Embryonic facial prominence (tissue), 1 donor: ENCODE measurements at regions not wholly inside any gene's neighbourhood (a gene's known extent, or its start where the extent isn't known, plus 50 kb on each side); places are given as distances from the start of the nearest gene placed in this dataset.
"Not testable (repeated sequence)": the region's sequence is repeated elsewhere in the genome, so short reads cannot be mapped to it uniquely, and the experiment has no call there.

ENCODE experiments used
- DNase-seq: peaks from one replicate; pipeline ENCODE4 v3.0.0-alpha.2; 2016; ENCODE audit errors: extremely low spot score

DNA sequence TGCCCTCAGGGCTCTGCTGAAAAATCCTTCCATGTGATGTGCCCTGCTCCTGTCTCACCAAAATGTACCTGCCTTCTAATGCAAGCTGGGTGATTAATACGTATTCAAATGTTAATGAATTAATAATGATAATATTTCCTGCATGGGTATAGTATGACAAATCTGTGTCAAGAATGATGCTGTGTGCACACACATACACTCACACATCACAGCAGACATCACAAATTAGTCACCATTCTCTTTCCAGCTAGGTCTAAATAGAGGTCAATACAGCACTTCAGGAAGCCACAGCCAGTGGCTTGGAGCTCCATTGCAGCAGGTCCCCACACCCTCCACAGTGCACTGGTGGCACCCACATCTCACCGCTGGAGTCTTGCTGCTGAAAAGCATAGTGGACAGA is 681.2 kb upstream of the NRP1 start:
- no peak for DNase-seq

DNA sequence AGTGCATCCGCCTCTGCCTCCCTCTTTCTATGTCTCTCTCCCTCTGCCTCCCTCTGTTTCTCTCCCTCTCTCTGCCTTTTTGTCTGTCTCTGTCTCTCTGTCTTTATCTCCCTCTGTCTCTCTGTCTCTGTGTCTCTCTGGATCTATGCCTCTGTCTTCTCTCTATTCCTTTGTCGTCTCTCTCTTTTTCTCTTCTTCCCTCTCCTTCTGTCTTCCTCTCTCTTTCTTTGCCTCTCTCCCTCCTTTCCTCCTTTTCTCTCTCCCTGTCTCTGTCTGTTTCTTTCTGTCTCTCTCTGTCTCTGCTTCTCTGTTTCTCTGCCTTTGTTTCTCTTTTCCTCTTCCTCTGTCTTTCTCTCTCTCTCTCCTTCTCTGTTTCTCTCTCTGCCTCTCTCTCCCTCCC is 678.8 kb upstream of the NRP1 start:
- DNase-seq = no peak

DNA sequence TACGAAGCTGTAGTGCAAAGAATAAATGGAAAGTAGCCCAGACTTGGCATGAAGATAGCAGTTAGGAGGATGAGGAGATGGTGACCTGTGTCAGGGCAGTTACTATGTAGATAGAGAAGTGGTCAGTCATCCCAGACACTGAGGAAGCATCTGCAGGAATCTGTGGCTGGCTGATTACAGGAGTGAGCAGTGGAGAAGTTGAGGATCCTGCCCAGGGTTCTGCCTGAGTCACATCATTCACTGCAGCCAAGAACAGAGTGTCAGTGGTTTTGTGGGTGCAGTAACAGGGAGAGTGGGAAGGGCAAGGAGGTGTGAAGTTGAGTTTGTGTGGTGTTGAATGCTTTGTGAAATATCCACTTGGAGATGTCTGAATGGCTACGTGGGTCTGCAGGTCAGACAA is 676.4 kb upstream of the NRP1 start:
- DNase-seq = no peak

DNA sequence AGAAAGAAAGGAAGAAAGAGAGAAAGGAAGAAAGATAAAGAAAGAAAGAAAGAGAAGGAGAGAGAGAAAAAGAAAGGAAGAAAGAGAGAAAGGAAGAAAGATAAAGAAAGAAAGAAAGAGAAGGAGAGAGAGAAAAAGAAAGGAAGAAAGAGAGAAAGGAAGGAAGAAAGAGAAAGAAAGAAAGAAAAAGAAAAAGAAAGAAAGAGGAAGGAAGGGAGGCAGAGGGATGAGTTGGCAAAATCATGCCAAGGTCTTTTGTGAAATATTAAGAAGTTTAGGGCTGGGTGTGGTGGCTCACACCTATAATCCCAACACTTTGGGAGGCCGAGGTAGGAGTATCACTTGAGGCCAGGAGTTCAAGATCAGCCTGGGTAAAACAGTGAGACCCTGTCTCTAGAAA is 675.8 kb upstream of the NRP1 start:
- DNase-seq = not testable (repeated sequence)

DNA sequence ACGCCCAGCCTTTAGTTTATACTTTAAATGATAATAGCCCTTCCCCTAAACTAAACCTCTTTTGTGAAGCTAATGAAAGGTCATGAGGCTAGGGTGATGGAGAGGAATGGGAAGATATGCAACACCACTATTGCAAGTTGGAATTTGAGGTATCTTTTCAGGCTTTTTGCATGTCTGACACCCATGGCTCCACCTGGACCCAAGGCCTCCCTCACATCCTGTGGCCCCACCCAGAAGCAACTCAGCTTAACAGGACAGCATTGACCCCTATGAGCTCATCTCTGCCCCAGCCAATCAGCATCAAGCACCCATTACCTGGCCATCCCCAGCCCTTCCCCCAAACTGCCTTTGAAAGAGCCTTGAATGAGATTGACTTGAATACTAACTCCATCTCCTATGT is 674.2 kb upstream of the NRP1 start:
- no peak for DNase-seq

DNA sequence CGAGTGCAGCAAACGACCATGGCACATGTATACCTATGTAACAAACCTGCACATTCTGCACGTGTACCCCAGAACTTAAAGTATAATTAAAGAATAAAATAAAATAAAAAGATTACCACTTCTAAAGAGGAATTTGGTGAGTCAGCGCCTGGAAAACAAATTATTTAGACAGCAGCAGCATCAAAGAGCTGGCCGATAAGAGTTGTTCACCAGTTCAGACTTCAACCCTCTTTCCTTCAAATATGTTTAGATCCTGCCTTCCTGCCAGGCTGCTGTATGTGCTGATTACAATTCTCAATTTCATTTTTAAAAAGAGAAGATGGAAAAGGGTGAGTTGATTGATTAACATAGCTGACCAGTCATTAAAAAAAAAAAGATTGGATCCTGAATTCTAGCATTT is 672.0 kb upstream of the NRP1 start:
- DNase-seq = no peak

DNA sequence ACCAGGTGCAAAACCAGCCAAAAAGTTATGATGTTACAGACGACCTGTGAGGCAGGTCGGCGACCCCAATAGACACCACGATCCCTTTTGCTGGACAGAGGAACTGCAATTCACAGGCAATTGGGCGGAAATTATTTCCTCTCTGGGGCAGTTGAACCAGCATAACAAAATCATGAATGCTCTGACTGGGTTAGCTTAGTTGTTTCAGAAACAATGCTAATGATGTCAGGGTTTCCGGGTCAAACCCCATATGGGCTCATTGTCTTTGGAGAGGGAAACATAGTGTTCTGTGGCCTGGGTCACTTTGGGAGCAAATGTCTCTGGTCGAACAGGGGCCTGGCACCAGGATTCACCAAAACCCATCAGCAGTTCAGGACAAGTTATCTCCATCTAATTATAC is 669.1 kb upstream of the NRP1 start:
- DNase-seq = no peak

DNA sequence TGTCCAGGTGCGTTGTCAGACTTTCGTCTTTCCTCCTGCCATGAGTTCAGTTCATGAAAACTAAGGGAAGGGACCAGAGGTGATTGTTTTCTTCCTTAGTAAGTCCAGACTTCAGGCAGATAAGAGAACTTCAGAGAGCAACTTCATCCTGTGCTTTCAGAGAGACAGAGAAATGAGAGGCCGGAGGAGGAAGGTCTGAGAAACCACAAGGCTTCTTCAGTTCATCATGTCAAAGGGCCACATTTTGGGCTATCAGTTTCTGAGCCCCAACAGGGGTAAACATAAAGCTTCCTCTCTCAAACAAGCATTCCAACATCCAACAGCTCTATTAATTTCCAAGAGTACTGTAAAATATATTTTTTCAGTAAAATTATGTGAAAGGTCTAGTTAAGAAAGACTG is 668.4 kb upstream of the NRP1 start:
- DNase-seq = no peak

DNA sequence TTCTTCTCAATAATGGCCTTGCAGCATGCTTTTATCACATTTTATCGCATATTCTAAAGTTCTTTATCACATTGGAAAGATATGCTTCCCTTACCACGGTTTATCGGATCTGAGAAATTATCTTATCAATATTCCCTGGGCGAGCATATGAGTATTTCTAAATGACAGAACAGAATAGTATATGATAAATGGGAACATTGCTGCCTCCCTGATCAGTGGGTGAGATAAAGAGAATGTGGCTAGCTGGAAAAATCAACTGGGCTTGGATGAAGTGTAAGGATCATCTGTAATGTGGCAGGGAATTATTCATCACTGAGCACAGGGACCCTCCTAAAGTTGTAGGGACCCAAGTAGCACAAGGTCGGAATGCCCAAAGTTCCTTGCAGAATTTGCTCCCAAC is 667.4 kb upstream of the NRP1 start:
- DNase-seq = no peak

DNA sequence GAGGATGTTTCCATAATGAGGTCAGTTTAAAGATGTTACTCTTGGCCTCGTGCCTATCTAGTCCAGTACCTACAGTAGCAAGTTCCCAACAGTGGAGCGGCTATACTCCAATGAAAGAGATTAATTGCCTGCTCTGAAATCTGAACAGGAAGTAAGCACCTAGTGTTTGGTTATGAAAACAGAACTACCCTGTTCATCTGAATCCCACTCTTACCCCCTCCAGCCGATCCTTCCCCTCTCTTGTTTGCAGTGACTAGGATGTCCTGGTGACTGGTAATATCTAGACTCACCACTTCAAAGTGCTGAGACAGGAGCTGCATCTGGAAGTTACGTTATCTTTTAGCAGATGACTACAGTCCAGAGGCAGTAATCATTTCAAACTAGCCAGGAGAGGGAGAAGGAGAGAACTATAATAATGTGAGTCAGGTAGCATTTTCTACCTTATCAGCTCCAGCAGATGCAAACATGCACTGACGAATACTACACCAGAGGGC is 666.7 kb upstream of the NRP1 start:
- DNase-seq = no peak

DNA sequence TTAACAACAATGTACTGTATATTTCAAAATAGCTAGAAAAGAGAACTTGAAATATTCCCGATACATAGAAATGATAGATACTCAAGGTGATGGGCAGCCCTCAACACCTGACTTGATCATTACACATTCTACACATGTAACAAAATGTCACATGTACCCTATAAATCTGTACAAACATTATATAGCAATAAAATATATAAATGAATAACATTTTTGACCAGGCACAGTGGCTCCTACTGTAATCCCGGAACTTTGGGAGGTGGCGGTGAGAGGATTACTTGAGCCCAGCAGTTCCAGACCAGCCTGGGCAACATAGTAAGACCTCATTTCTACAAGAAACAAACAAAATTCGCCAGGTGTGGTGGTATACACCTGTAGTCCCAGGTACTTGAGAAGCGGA is 659.5 kb upstream of the NRP1 start:
- no peak for DNase-seq

DNA sequence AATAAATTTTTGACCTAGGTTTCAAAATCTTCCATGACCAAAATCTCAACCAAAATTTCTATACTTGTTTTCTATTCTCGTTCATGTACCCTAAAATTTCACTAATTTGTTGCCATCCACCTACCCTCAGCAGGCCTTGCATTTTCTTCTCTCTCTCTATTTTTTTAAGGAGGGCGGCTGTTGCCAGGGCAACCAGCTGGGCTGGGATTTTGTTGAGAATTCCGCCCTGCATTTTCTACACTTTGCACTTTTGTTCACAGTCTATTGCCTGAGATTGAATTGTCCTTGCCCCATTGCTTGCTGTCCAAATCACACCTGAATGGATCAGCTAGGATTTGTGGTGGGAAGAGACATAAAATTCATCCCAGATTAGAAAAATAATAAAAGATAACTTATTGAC is 657.5 kb upstream of the NRP1 start:
- no peak for DNase-seq

DNA sequence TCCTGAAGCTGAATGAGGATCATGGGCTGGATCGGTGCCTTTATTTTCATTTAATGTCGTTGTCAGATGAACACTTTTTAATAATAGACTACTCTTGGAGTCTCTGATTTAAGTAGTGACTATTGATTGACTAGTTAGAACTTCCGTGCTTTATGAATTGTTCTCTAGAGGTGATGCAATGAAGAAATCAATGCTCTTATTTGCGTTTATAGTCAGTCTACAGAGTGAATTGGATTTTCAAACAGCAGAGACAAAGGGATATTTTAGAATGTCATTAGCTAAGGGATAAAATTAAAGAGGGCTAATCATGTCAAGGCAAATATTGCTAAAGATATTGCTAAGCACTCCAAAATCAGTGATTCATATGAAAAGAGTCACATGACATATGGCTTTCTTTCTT is 652.0 kb upstream of the NRP1 start:
- no peak for DNase-seq

DNA sequence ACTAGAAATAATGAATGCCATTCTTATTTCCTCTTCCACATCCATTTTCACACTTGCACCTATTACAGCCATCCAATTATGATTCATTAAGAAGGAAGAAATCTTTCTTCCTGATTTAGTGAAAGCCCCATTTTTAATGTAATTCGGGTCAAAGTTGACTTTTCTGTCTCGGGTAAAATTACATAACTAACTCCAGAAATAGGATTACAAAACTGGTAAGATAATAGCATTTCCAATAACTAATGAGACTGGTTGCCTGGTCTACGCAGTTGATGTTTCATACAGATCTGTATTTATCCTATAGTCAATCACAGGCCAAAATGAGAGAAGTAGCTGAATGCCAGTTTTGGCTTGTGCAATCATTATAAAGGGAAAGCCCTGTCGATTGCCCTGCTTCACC is 651.5 kb upstream of the NRP1 start:
- no peak for DNase-seq

DNA sequence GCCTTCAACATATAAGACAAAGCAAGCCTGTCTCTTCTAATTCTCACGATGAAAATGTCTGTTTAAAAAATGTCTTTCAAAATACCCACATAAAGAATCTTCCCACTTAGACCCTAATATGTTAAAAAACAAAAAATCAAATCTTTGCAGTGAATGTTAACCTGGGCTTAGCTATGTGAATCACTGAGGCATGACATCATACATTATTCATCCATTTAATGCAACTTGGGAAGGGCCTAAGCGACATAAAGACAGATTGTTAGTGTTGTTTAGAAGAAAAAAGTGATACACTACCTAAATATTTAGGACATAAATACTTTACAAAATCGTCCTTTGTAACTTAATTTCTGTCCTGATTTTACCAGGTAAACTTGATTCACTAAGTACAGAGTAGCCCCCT is 648.5 kb upstream of the NRP1 start:
- no peak for DNase-seq

DNA sequence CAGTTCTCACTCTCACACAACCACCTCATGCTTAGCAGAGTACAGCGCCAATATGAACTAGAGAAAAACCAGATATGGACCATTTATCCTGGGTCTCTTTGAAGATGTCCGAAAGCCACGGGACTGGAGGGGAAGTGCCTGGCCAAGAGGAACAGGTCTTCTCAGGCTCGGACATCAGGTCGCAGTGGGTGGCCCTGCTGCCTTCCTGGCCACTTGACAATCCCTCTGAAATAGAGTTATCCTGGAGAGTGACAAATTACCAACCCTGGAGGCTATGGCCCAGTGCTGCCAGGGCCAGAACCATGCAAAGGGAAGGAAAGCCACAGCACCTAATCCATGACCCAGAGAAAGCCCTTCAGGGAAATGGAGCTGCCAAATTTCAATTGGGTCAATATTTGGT is 646.8 kb upstream of the NRP1 start:
- DNase-seq = no peak

DNA sequence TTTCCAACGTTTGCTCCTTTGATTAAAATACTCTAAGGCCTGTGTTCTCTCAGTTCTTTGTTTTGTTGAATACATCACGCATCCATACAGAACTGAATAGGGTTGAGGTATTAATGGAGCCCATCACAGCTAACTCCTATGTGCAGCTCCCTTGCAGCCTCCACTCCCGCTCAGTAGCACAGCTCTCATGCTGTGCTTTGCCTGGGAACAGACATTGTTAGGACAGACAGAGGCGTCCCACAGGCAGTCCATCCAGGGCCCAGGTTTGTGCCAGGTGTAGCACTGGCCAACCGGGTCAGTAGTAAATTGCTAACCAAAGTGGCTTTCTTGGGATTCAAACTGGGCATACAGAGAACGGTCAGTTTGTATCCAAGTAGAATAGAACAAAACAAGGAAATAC is 644.7 kb upstream of the NRP1 start:
- no peak for DNase-seq

DNA sequence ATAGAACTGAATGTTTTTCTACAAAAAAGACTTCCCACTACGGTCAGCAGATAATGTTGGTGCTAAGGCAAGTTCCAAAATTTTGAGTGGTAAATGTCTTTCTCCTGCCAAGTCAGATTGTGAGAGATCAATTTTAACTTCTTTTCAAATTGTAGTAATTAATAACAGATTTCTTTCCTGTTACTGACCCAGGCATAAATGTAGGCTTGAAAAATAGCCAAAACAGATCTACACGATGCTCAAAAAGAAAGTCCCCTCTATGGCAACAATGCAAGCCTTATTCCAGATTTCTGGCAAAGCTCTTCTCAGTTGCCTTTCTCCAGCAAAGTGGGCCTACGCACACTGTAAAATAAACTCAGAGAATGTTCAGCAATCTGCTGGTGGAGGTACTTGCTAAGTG is 641.0 kb upstream of the NRP1 start:
- DNase-seq = peak; percentile 22

DNA sequence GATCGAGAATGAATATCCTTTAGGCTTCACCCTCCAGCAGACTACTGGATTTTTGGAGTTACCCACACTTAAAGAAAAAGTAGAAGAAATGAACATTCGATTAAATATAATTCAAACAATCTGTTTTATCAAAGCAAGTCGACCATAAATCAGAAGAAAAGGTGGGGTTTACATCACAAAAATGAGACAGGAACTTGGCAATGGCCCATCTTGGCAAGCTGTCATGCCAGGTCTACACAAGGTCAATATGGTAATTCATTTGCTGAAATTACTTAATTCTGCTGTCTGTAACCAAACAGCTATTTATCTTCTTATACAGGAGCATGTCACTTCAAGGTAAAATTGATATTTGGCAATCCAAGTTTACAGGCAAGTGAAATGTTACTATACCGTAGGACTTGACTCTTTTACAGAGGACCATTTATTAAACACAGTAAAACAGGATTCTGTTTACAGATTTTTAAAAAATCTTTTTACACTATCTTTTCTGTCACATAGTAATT is 640.6 kb upstream of the NRP1 start:
- no peak for DNase-seq

DNA sequence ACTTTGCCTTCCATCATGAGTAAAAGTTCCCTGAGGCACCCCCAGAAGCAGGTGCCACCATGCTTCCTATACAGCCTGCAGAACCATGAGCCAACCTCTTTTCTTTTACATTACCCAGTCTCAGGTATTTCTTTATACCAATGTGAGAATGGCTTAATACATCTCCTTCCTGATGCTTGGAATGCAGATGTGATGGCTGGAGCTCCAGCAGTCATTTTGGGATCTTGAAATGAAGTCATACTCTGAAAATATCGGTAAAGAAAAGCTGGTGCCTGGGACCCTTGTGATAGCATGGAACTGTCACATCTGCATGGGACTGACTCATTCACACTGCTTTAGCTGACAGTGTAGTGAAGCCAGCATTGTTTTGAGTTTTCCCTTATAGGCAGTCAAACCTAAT is 634.5 kb upstream of the NRP1 start:
- DNase-seq = no peak

DNA sequence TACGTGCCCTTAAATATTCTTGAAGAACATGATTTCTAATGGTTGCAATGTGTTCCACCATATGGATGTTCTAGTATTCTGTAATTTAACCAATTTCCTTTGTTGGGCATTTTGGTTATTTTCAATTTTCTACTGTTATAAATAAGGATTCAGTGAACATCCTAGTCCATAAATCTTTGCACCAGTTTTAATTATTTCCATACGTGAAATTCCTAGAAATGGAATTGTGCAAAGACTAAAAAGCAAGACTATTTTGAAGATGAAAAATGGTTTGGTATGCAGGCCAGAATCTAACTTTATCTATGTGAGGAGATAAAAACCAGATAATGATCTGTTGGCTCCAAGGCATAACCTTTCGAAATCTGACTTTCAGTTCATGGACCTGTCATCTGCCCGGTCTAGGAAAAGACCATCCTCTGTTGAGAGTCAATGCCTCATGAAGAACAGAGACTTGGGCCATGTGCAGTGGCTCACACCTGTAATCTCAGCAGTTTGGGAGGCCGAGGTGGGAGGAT is 633.2 kb upstream of the NRP1 start:
- no peak for DNase-seq

DNA sequence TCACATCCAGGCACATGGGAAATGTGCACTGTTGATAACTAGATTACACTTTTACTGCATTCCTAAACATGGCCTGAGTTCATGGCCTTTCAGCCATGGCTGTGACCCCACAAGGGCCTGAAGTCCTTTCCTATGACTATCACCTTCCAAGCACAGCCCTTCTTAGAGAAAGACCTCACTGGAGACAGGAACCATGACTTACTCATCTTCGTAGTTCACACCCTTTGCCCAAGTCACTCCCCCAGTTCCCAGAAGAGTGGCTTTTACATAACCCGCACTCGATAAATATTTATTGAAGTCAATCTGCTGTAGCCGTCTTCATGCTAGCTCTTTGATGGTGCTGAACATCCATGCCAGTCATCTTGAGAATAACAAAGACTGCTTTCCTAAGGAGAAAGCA is 632.5 kb upstream of the NRP1 start:
- DNase-seq = no peak

DNA sequence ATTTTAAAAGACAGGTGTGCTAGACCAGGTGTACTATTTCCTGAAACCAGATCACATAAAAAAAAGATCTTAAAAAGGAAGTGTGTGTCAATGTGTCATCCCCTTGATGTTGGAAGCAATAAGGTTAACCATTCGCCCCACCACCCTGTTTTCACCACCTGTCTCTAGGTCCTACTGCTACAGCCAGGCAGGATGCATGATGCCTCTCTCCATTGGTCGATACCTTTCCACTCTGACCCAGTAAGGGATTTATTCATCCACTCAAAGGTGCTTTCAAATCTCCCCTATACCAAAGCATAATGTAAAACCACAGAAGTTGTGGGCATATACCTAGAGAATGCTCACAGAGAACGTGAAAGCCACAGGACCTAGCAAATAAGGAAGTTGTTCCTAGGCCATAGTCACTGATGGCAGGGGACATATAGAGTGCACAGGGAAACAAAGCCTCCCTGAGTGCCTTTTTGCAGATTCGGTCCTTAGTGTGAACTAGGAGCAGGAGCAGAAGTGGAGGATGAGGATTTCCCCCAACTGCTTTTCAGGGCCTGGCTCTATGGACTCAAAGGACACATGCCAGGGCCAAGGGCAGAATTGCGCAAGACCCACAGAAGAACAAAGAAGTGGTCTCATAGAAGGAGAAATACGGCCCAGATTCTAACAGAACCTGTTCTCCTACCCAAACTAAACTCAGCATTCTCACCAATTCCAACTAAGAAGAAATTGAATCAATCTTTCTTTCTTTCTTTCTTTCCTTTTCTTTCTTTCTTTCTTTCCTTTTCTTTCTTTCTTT is 631.5 kb upstream of the NRP1 start:
- DNase-seq = no peak

DNA sequence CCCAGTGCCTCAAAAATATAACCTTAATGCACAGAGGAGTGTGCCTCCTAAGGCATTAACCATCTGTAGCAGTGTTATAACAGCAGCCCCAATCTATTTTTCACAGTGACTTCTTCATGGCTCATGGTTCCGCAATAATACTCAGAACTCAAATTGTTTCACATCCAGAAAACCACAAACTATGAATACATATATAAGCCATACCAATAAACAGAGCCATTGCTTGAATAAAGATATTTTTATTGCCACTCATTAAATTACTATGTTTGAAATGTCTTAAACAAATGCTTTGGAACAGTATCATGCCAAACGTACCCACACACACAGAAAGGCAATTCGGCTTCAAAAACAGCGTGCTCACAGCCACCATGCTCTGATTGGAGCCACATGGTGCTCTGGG is 629.3 kb upstream of the NRP1 start:
- peak; percentile 23 for DNase-seq
